CD4-positive, alpha-beta T cell (primary cell): ENCODE measurements at regions not wholly inside any gene's neighbourhood (a gene's known extent, or its start where the extent isn't known, plus 50 kb on each side); places are given as distances from the start of the nearest gene placed in this dataset.

ENCODE experiments used
- ATAC-seq: fragments of 200-7000 bp; cut with Tn5 transposase; one replicate; pipeline ENCODE4 v1.10.0; 2022; ENCODE audit warnings: mild to moderate bottlenecking; ENCODE audit not compliant: poor library complexity
- CTCF ChIA-PET: fragments of 350-600 bp; sonication (Branson Sonifier 250); formaldehyde crosslinking; loops from one replicate; lab custom pipeline; 2021; ENCODE audit warnings: antibody characterized with exemption, inconsistent platforms; lab: Charles Lee
- POLR2A ChIA-PET: fragments of 350-600 bp; sonication (Branson Sonifier 250); formaldehyde crosslinking; loops from one replicate; lab custom pipeline; 2021; ENCODE audit warnings: antibody characterized with exemption, inconsistent platforms; lab: Charles Lee
- DNase-seq, 14 experiments: peaks; one replicate each; pipeline ENCODE4 v3.0.0-alpha.2; 2013 to 2020; ENCODE audit warnings: mixed read lengths in 2 of 14
- H3K27ac ChIP-seq, 2 donors: one replicate each; pipeline versions ENCODE4 v1.5.1 to v1.7.0; 2013; ENCODE audit warnings: low read length in 2 of 2, low read depth in 1 of 2, mild to moderate bottlenecking in 1 of 2
- H3K27me3 ChIP-seq, 2 experiments: 1 replicate in 1 of 2; 2 replicates in 1 of 2; pipeline versions ENCODE4 v1.6.1 to v1.7.0; 2013; ENCODE audit warnings: low read length in 2 of 2, control low read depth in 1 of 2, mild to moderate bottlenecking in 1 of 2, moderate library complexity in 1 of 2; ENCODE audit not compliant: insufficient read depth in 2 of 2, control insufficient read depth in 1 of 2
- H3K36me3 ChIP-seq: one replicate; pipeline ENCODE4 v1.6.1; 2013; ENCODE audit warnings: low read length, control low read depth; ENCODE audit not compliant: insufficient read depth
- H3K4me1 ChIP-seq: one replicate; pipeline ENCODE4 v1.6.1; 2013; ENCODE audit warnings: low read length, control low read depth; ENCODE audit not compliant: insufficient read depth
- H3K4me3 ChIP-seq: one replicate; pipeline ENCODE4 v1.5.1; 2013; ENCODE audit warnings: mild to moderate bottlenecking, low read length, moderate library complexity
- H3K9me3 ChIP-seq, 2 experiments: 1 replicate in 1 of 2; 2 replicates in 1 of 2; pipeline versions ENCODE4 v1.6.1 to v1.7.0; 2013; ENCODE audit warnings: low read length in 2 of 2, mild to moderate bottlenecking in 2 of 2, control low read depth in 1 of 2, moderate library complexity in 1 of 2; ENCODE audit not compliant: control insufficient read depth in 1 of 2, insufficient read depth in 1 of 2
- H3K27ac Mint-ChIP-seq: one replicate; pipeline ENCODE4 v1.8.0; 2020; ENCODE audit warnings: mixed read lengths
- H3K27me3 Mint-ChIP-seq: one replicate; pipeline ENCODE4 v1.8.0; 2021; ENCODE audit warnings: mixed read lengths
- H3K36me3 Mint-ChIP-seq: one replicate; pipeline ENCODE4 v1.8.0; 2021; ENCODE audit warnings: low read depth, mixed read lengths
- H3K4me1 Mint-ChIP-seq: one replicate; pipeline ENCODE4 v1.8.0; 2021; ENCODE audit warnings: low read depth, mixed read lengths
- H3K4me3 Mint-ChIP-seq: one replicate; pipeline ENCODE4 v1.8.0; 2020; ENCODE audit warnings: mild to moderate bottlenecking, mixed read lengths
- H3K9me3 Mint-ChIP-seq: one replicate; pipeline ENCODE4 v1.8.0; 2020; ENCODE audit warnings: mixed read lengths
- CTCF ChIP-seq: fragments of 200-600 bp; IDR thresholded peaks from one replicate; pipeline ENCODE4 v1.8.0; 2022; ENCODE audit warnings: antibody characterized with exemption, mild to moderate bottlenecking
- intact Hi-C, 2 experiments: fragments of 100-400 bp; cut with DNase I in 1 of 2; cut with micrococcal nuclease in 1 of 2; formaldehyde crosslinking; loops; one replicate each; pipeline versions ENCODE4 v1.15.1 to v1.9.0; 2023 to 2025; cut with DNase I, micrococcal nuclease

- Mint-ChIP-seq H3K4me1 (no peaks in the 10 kb centered on the region), H3K9me3 (peaks cover 11% of the 10 kb centered on the region), H3K27ac (no peak overlapping the region), H3K27me3 (no peaks in the 10 kb centered on the region), H3K4me3 (no peak overlapping the region), H3K36me3 (no peaks in the 10 kb centered on the region)
- Histone ChIP-seq H3K27me3 (no peaks in the 10 kb centered on the region), H3K27ac (no peak overlapping the region), H3K4me1 (no peaks in the 10 kb centered on the region), H3K36me3 (no peaks in the 10 kb centered on the region), H3K4me3 (no peak overlapping the region), H3K9me3 (no peaks in the 10 kb centered on the region)
- POLR2A ChIA-PET: no interaction called here
- ATAC-seq (no peak), DNase-seq (no peak)
- CTCF ChIA-PET: no interaction called here
- intact Hi-C loops: no loop called here
- TF ChIP-seq CTCF: no peak
Measured at GRCh38 chr12:115305275-115305674, 621.3 kb upstream of the TBX3 start.

- H3K4me3 ChIP-seq: no peak overlapping the region
- Mint-ChIP-seq H3K9me3 (peaks cover 12% of the 10 kb centered on the region), H3K4me1 (no peaks in the 10 kb centered on the region), H3K4me3 (no peak overlapping the region), H3K36me3 (no peaks in the 10 kb centered on the region), H3K27me3 (no peaks in the 10 kb centered on the region), H3K27ac (no peak overlapping the region)
- intact Hi-C loops: no loop called here
- peaks cover 0 to 6% of the 10 kb centered on the region in 2 experiments for H3K9me3 ChIP-seq
- no peaks in the 10 kb centered on the region for H3K36me3 ChIP-seq
- no peak for TF ChIP-seq CTCF
- DNase-seq (no peak), ATAC-seq (no peak)
- no peaks in the 10 kb centered on the region for H3K4me1 ChIP-seq
- CTCF ChIA-PET: no interaction called here
- POLR2A ChIA-PET: no interaction called here
- H3K27me3 ChIP-seq: no peaks in the 10 kb centered on the region
- H3K27ac ChIP-seq: no peak overlapping the region
Measured at GRCh38 chr12:115303723-115304309, 619.8 kb upstream of the TBX3 start.

- CTCF ChIA-PET: no interaction called here
- intact Hi-C loops: no loop called here
- TF ChIP-seq CTCF: no peak
- no peaks in the 10 kb centered on the region for H3K36me3 ChIP-seq
- no peaks in the 10 kb centered on the region for H3K4me1 ChIP-seq
- peaks cover 19% of the 10 kb centered on the region for H3K9me3 Mint-ChIP-seq
- H3K4me1 Mint-ChIP-seq: no peaks in the 10 kb centered on the region
- no peaks in the 10 kb centered on the region for H3K27me3 Mint-ChIP-seq
- H3K36me3 Mint-ChIP-seq: no peaks in the 10 kb centered on the region
- H3K4me3 Mint-ChIP-seq: no peak overlapping the region
- H3K9me3 ChIP-seq: peaks cover 0 to 6% of the 10 kb centered on the region in 2 experiments
- no peak for DNase-seq
- no peak overlapping the region for H3K4me3 ChIP-seq
- POLR2A ChIA-PET: no interaction called here
- no peak for ATAC-seq
- no peaks in the 10 kb centered on the region for H3K27me3 ChIP-seq
- no peak overlapping the region for H3K27ac Mint-ChIP-seq
- H3K27ac ChIP-seq: no peak overlapping the region
Measured at GRCh38 chr12:115297445-115297844, 613.5 kb upstream of the TBX3 start.
